ENCODE measurements at regions not wholly inside any gene's neighbourhood (a gene's known extent, or its start where the extent isn't known, plus 50 kb on each side); places are given as distances from the start of the nearest gene placed in this dataset.

- TF ChIP-seq CTCF (IDR thresholded peaks at IDR 0.05; ENCODE audit: low read depth, low read length, missing control alignments) = no peak
- H3K4me3 ChIP-seq (replicated peaks; ENCODE audit: low read depth, low read length) = no peak overlapping the region
- DNase-seq (ENCODE audit: extremely low read depth, low read depth) = no peak
These were observed 637.4 kb upstream of the MKI67 start for GRCh38 chr10:128763588-128763987.

GRCh38 chr10:128764190-128764589, 638.0 kb upstream of the MKI67 start:
- DNase-seq (ENCODE audit: extremely low read depth, low read depth) = no peak
- no peak overlapping the region for H3K4me3 ChIP-seq (replicated peaks; ENCODE audit: low read depth, low read length)
- no peak for TF ChIP-seq CTCF (IDR thresholded peaks at IDR 0.05; ENCODE audit: low read depth, low read length, missing control alignments)

GRCh38 chr10:128766915-128767314, 640.7 kb upstream of the MKI67 start:
- DNase-seq (ENCODE audit: extremely low read depth, low read depth) = no peak
- TF ChIP-seq CTCF (IDR thresholded peaks at IDR 0.05; ENCODE audit: low read depth, low read length, missing control alignments) = no peak
- no peak overlapping the region for H3K4me3 ChIP-seq (replicated peaks; ENCODE audit: low read depth, low read length)

- no peak for TF ChIP-seq CTCF (IDR thresholded peaks at IDR 0.05; ENCODE audit: low read depth, low read length, missing control alignments)
- no peak for DNase-seq (ENCODE audit: extremely low read depth, low read depth)
- H3K4me3 ChIP-seq (replicated peaks; ENCODE audit: low read depth, low read length) = no peak overlapping the region
These were observed 648.8 kb upstream of the MKI67 start for GRCh38 chr10:128774979-128775378.

GRCh38 chr10:128775743-128776142, 649.5 kb upstream of the MKI67 start:
- TF ChIP-seq CTCF (IDR thresholded peaks at IDR 0.05; ENCODE audit: low read depth, low read length, missing control alignments) = no peak
- DNase-seq (ENCODE audit: extremely low read depth, low read depth) = no peak
- no peak overlapping the region for H3K4me3 ChIP-seq (replicated peaks; ENCODE audit: low read depth, low read length)

- DNase-seq (ENCODE audit: extremely low read depth, low read depth) = no peak
- H3K4me3 ChIP-seq (replicated peaks; ENCODE audit: low read depth, low read length) = no peak overlapping the region
- no peak for TF ChIP-seq CTCF (IDR thresholded peaks at IDR 0.05; ENCODE audit: low read depth, low read length, missing control alignments)
These were observed 650.5 kb upstream of the MKI67 start for GRCh38 chr10:128776673-128777252.

GRCh38 chr10:128777342-128777741, 651.1 kb upstream of the MKI67 start:
- no peak overlapping the region for H3K4me3 ChIP-seq (replicated peaks; ENCODE audit: low read depth, low read length)
- no peak for TF ChIP-seq CTCF (IDR thresholded peaks at IDR 0.05; ENCODE audit: low read depth, low read length, missing control alignments)
- DNase-seq (ENCODE audit: extremely low read depth, low read depth) = no peak

Data from HFF-Myc (cell line).